Neural progenitor cell (in vitro differentiated cells): ENCODE measurements at regions not wholly inside any gene's neighbourhood (a gene's known extent, or its start where the extent isn't known, plus 50 kb on each side); places are given as distances from the start of the nearest gene placed in this dataset.

Experiments
- DNase-seq: peaks from one replicate; pipeline ENCODE4 v3.0.0-alpha.2; 2016; ENCODE audit warnings: low spot score
- H2AFZ ChIP-seq: fragments of 200-600 bp; sonication (generic); replicated peaks from 2 replicates; pipeline ENCODE4 v1.6.1; 2016; ENCODE audit warnings: antibody characterized with exemption
- H3F3A ChIP-seq: fragments of 200-600 bp; sonication (generic); 2 replicates; pipeline ENCODE4 v1.6.1; 2016; ENCODE audit warnings: antibody characterized with exemption, low read depth
- H3K27ac ChIP-seq: fragments of 200-600 bp; sonication (generic); 2 replicates; pipeline ENCODE4 v1.5.1; 2016; ENCODE audit warnings: mild to moderate bottlenecking
- H3K27me3 ChIP-seq: fragments of 200-600 bp; sonication (generic); 2 replicates; pipeline ENCODE4 v1.6.1; 2016; ENCODE audit warnings: mild to moderate bottlenecking, moderate library complexity
- H3K36me3 ChIP-seq: fragments of 200-600 bp; sonication (generic); 2 replicates; pipeline ENCODE4 v1.5.1; 2016
- H3K4me1 ChIP-seq: fragments of 200-600 bp; sonication (generic); 2 replicates; pipeline ENCODE4 v1.6.1; 2016; ENCODE audit warnings: mixed run types
- H3K4me2 ChIP-seq: fragments of 200-600 bp; sonication (generic); 2 replicates; pipeline ENCODE4 v1.6.1; 2016
- H3K4me3 ChIP-seq: fragments of 200-600 bp; sonication (generic); 2 replicates; pipeline ENCODE4 v1.5.1; 2016
- H3K79me2 ChIP-seq: fragments of 200-600 bp; sonication (generic); 2 replicates; pipeline ENCODE4 v1.6.1; 2016; ENCODE audit warnings: low read depth
- H3K9ac ChIP-seq: fragments of 200-600 bp; sonication (generic); 2 replicates; pipeline ENCODE4 v1.6.1; 2016
- H3K9me3 ChIP-seq: fragments of 200-600 bp; sonication (generic); 2 replicates; pipeline ENCODE4 v1.5.1; 2016; ENCODE audit warnings: low read depth
- H4K20me1 ChIP-seq: fragments of 200-600 bp; sonication (generic); 2 replicates; pipeline ENCODE4 v1.6.1; 2016; ENCODE audit warnings: low read depth
- H3K27ac Mint-ChIP-seq: 3 replicates; pipeline ENCODE4 v1.8.0; 2021; ENCODE audit warnings: mixed read lengths
- H3K27me3 Mint-ChIP-seq: 2 replicates; pipeline ENCODE4 v1.8.0; 2022; ENCODE audit warnings: low read depth, mild to moderate bottlenecking, inconsistent platforms, moderate library complexity, mixed read lengths; ENCODE audit not compliant: insufficient read depth
- H3K36me3 Mint-ChIP-seq: 3 replicates; pipeline ENCODE4 v1.8.0; 2021; ENCODE audit warnings: mixed read lengths
- H3K4me1 Mint-ChIP-seq: 3 replicates; pipeline ENCODE4 v1.8.0; 2021; ENCODE audit warnings: mixed read lengths
- H3K4me3 Mint-ChIP-seq: 3 replicates; pipeline ENCODE4 v1.8.0; 2021; ENCODE audit warnings: mild to moderate bottlenecking, moderate library complexity, mixed read lengths
- H3K9me3 Mint-ChIP-seq: 3 replicates; pipeline ENCODE4 v1.8.0; 2020; ENCODE audit warnings: mixed read lengths
- EZH2 ChIP-seq: fragments of 200-600 bp; sonication (generic); IDR thresholded peaks from 2 replicates; pipeline ENCODE4 v1.6.1; 2017; ENCODE audit warnings: antibody characterized with exemption, mild to moderate bottlenecking, moderate library complexity
- EZH2phosphoT487 ChIP-seq: fragments of 200-600 bp; sonication (generic); IDR thresholded peaks from 2 replicates; pipeline ENCODE4 v1.6.1; 2017; ENCODE audit warnings: antibody characterized with exemption
- TF ChIP-seq, protein P1 (sequence below): fragments of 200-600 bp; sonication (generic); IDR thresholded peaks from 2 replicates; pipeline ENCODE4 v1.5.1; 2017; ENCODE audit warnings: antibody characterized with exemption, mild to moderate bottlenecking

GRCh38 chr4:148730766-148731165 lies 288.6 kb upstream of the NR3C2 start:
- no peak overlapping the region for H3K27ac Mint-ChIP-seq

DNA sequence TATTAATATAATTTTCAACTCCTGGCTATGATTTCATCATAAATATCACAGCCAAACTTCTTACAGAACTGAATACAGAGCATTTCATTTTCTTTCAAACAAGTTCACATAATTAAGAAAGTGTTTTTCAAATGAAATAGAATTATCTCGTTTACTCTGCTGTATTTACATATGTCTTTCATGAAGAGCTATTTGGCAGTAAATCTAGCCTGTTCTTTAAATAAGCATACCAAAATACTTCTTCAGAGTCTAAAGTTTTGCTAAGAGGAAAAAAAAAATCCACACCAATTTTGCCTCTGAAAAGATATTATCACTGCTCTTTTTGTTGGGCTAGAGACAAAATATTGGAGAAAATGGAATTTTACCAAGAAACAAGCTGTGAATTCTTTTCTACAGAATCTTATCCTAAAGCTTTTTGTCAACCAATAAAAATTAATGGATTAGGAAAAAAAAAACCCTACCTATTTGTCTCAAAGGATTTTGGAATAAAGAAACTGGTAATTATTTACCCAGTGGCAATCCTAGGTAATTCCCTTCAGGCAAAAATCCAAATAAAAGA lies 287.9 kb upstream of the NR3C2 start:
- Histone ChIP-seq H3K27me3 (no peaks in the 10 kb centered on the region), H3K36me3 (no peaks in the 10 kb centered on the region), H4K20me1 (no peaks in the 10 kb centered on the region), H3K4me3 (no peak overlapping the region), H2AFZ (no peak overlapping the region), H3K27ac (no peak overlapping the region), H3K9ac (no peak overlapping the region), H3K4me1 (no peaks in the 10 kb centered on the region), H3K4me2 (no peak overlapping the region), H3K9me3 (no peaks in the 10 kb centered on the region), H3K79me2 (no peaks in the 10 kb centered on the region), H3F3A (no peaks in the 10 kb centered on the region)
- TF ChIP-seq EZH2, result no peak
- no peak for TF ChIP-seq EZH2phosphoT487
- TF ChIP-seq, protein P1, sequence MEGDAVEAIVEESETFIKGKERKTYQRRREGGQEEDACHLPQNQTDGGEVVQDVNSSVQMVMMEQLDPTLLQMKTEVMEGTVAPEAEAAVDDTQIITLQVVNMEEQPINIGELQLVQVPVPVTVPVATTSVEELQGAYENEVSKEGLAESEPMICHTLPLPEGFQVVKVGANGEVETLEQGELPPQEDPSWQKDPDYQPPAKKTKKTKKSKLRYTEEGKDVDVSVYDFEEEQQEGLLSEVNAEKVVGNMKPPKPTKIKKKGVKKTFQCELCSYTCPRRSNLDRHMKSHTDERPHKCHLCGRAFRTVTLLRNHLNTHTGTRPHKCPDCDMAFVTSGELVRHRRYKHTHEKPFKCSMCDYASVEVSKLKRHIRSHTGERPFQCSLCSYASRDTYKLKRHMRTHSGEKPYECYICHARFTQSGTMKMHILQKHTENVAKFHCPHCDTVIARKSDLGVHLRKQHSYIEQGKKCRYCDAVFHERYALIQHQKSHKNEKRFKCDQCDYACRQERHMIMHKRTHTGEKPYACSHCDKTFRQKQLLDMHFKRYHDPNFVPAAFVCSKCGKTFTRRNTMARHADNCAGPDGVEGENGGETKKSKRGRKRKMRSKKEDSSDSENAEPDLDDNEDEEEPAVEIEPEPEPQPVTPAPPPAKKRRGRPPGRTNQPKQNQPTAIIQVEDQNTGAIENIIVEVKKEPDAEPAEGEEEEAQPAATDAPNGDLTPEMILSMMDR, result no peak
- DNase-seq, result no peak
- H3K4me1 Mint-ChIP-seq, result no peaks in the 10 kb centered on the region
- no peaks in the 10 kb centered on the region for H3K27me3 Mint-ChIP-seq
- H3K4me3 Mint-ChIP-seq, result no peak overlapping the region
- H3K27ac Mint-ChIP-seq, result no peak overlapping the region
- no peaks in the 10 kb centered on the region for H3K36me3 Mint-ChIP-seq
- no peaks in the 10 kb centered on the region for H3K9me3 Mint-ChIP-seq

More at GRCh38 chr4:148730766-148731165, 288.6 kb upstream of the NR3C2 start:
- Mint-ChIP-seq H3K27me3 (no peaks in the 10 kb centered on the region), H3K4me3 (no peak overlapping the region), H3K4me1 (no peaks in the 10 kb centered on the region), H3K9me3 (no peaks in the 10 kb centered on the region), H3K36me3 (no peaks in the 10 kb centered on the region)
- H3K9me3 ChIP-seq, result no peaks in the 10 kb centered on the region
- H2AFZ ChIP-seq, result no peak overlapping the region
- no peaks in the 10 kb centered on the region for H4K20me1 ChIP-seq
- H3K9ac ChIP-seq, result no peak overlapping the region
- no peaks in the 10 kb centered on the region for H3K4me1 ChIP-seq
- H3K27me3 ChIP-seq, result no peaks in the 10 kb centered on the region
- H3K4me2 ChIP-seq, result no peak overlapping the region
- no peaks in the 10 kb centered on the region for H3K79me2 ChIP-seq
- DNase-seq, result peak; percentile 6
- no peak overlapping the region for H3K27ac ChIP-seq
- TF ChIP-seq EZH2phosphoT487, result no peak
- TF ChIP-seq, protein P1, result no peak
- TF ChIP-seq EZH2, result no peak
- no peak overlapping the region for H3K4me3 ChIP-seq
- H3K36me3 ChIP-seq, result no peaks in the 10 kb centered on the region
- H3F3A ChIP-seq, result no peaks in the 10 kb centered on the region

DNA sequence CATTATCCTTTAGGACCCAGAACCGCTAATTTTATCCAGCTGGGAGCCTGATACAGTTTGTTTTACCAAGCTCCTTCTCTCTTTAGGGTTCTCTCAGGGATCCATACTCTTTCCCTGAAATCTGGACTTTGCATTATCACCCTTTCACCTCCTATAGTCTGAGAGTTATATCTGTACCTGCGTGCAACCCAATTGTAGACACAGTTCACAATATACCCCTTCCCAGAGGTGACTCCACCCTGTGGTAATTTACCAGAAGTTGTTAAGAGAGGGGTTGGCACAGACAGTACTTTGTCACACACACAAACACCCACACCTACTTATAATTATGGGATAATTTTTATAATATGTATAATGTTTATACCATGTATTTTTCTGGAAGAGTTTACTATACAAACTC lies 275.8 kb upstream of the NR3C2 start:
- Histone ChIP-seq H2AFZ (no peak overlapping the region), H4K20me1 (no peaks in the 10 kb centered on the region), H3K4me2 (no peak overlapping the region), H3K27me3 (no peaks in the 10 kb centered on the region), H3K27ac (no peak overlapping the region), H3K9ac (no peak overlapping the region), H3K9me3 (no peaks in the 10 kb centered on the region), H3K79me2 (no peaks in the 10 kb centered on the region), H3K36me3 (no peaks in the 10 kb centered on the region), H3F3A (no peaks in the 10 kb centered on the region), H3K4me3 (no peak overlapping the region), H3K4me1 (peaks cover 9% of the 10 kb centered on the region)
- peaks cover 3% of the 10 kb centered on the region for H3K4me1 Mint-ChIP-seq
- no peaks in the 10 kb centered on the region for H3K36me3 Mint-ChIP-seq
- no peak overlapping the region for H3K27ac Mint-ChIP-seq
- H3K9me3 Mint-ChIP-seq, result no peaks in the 10 kb centered on the region
- DNase-seq, result no peak
- no peak overlapping the region for H3K4me3 Mint-ChIP-seq
- no peaks in the 10 kb centered on the region for H3K27me3 Mint-ChIP-seq
- TF ChIP-seq, protein P1, result no peak
- TF ChIP-seq EZH2 (no peak), EZH2phosphoT487 (no peak)
